GM23338 (cell line): ENCODE measurements at regions not wholly inside any gene's neighbourhood (a gene's known extent, or its start where the extent isn't known, plus 50 kb on each side); places are given as distances from the start of the nearest gene placed in this dataset.

Source experiments
- ATAC-seq: fragments of 200-7000 bp; cut with Tn5 transposase; 3 replicates; pipeline ENCODE4 v1.9.1; 2020
- DNase-seq: peaks from one replicate; pipeline ENCODE4 v3.0.0-alpha.2; 2015; ENCODE audit warnings: low spot score
- H2AFZ ChIP-seq: fragments of 200-600 bp; sonication (generic); 2 replicates; pipeline ENCODE4 v1.8.0; 2016; ENCODE audit warnings: antibody characterized with exemption, mild to moderate bottlenecking, moderate library complexity
- H3F3A ChIP-seq: fragments of 200-600 bp; sonication (generic); replicated peaks from 2 replicates; pipeline ENCODE4 v1.8.0; 2017; ENCODE audit warnings: antibody characterized with exemption, mixed run types, low read depth
- H3K27ac ChIP-seq: fragments of 200-600 bp; sonication (generic); 2 replicates; pipeline ENCODE4 v1.6.1; 2016; ENCODE audit warnings: low read depth
- H3K27me3 ChIP-seq: fragments of 200-600 bp; sonication (generic); 2 replicates; pipeline ENCODE4 v1.8.0; 2016; ENCODE audit warnings: mild to moderate bottlenecking, mixed run types, moderate library complexity; ENCODE audit not compliant: insufficient read depth
- H3K36me3 ChIP-seq: fragments of 200-600 bp; sonication (generic); 2 replicates; pipeline ENCODE4 v1.8.0; 2016; ENCODE audit warnings: mild to moderate bottlenecking; ENCODE audit not compliant: insufficient read depth
- H3K4me1 ChIP-seq: fragments of 200-600 bp; sonication (generic); 2 replicates; pipeline ENCODE4 v1.8.0; 2016; ENCODE audit warnings: mild to moderate bottlenecking, moderate library complexity; ENCODE audit not compliant: insufficient read depth
- H3K4me2 ChIP-seq: fragments of 200-600 bp; sonication (generic); 2 replicates; pipeline ENCODE4 v1.7.1; 2017; ENCODE audit warnings: mixed run types
- H3K4me3 ChIP-seq: fragments of 200-600 bp; sonication (generic); 2 replicates; pipeline ENCODE4 v1.6.1; 2016; ENCODE audit warnings: mixed run types
- H3K79me2 ChIP-seq: fragments of 200-600 bp; sonication (generic); replicated peaks from 2 replicates; pipeline ENCODE4 v1.8.0; 2017; ENCODE audit warnings: mild to moderate bottlenecking; ENCODE audit not compliant: insufficient read depth
- H3K9me2 ChIP-seq: fragments of 200-600 bp; sonication (generic); 2 replicates; pipeline ENCODE4 v1.8.0; 2017; ENCODE audit not compliant: insufficient read depth
- H4K20me1 ChIP-seq: fragments of 200-600 bp; sonication (generic); replicated peaks from 2 replicates; pipeline ENCODE4 v1.8.0; 2017; ENCODE audit warnings: mild to moderate bottlenecking; ENCODE audit not compliant: insufficient read depth
- H3K27ac Mint-ChIP-seq: 2 replicates; pipeline ENCODE4 v1.8.0; 2020; ENCODE audit warnings: inconsistent platforms, mild to moderate bottlenecking, moderate library complexity, mixed read lengths
- H3K27me3 Mint-ChIP-seq: 3 replicates; pipeline ENCODE4 v1.8.0; 2022; ENCODE audit warnings: low read depth, mild to moderate bottlenecking, moderate library complexity, mixed read lengths, inconsistent platforms; ENCODE audit not compliant: insufficient read depth, poor library complexity
- H3K36me3 Mint-ChIP-seq: 3 replicates; pipeline ENCODE4 v1.8.0; 2021; ENCODE audit warnings: low read depth, mild to moderate bottlenecking, inconsistent platforms, moderate library complexity, mixed read lengths
- H3K4me1 Mint-ChIP-seq: 3 replicates; pipeline ENCODE4 v1.8.0; 2020; ENCODE audit warnings: mild to moderate bottlenecking, inconsistent platforms, mixed read lengths
- H3K4me3 Mint-ChIP-seq: 3 replicates; pipeline ENCODE4 v1.8.0; 2021; ENCODE audit warnings: moderate library complexity, mild to moderate bottlenecking, inconsistent platforms, mixed read lengths
- H3K9me3 Mint-ChIP-seq: 3 replicates; pipeline ENCODE4 v1.8.0; 2020; ENCODE audit warnings: moderate library complexity, mild to moderate bottlenecking, inconsistent platforms, mixed read lengths
- CREB1 ChIP-seq: fragments of 250-450 bp; sonication (Bioruptor Pico); IDR thresholded peaks from 2 replicates; pipeline ENCODE4 v1.5.0; 2020; ENCODE audit warnings: low read depth, mild to moderate bottlenecking, moderate library complexity
- CTCF ChIP-seq, 2 experiments: fragments of 200-600 bp in 1 of 2; sonication (generic) in 1 of 2; conservative IDR thresholded peaks; 2 replicates each; pipeline versions ENCODE4 v1.5.1 to v1.6.1; 2016 to 2017; ENCODE audit warnings: antibody characterized with exemption in 2 of 2, low read depth in 2 of 2, mild to moderate bottlenecking in 2 of 2, moderate library complexity in 1 of 2
- ETS1 ChIP-seq: IDR thresholded peaks from 2 replicates; pipeline ENCODE4 v1.6.1; 2016; ENCODE audit warnings: antibody characterized with exemption
- EZH2 ChIP-seq: fragments of 200-600 bp; sonication (generic); IDR thresholded peaks from one replicate; pipeline ENCODE4 v1.8.0; 2017; ENCODE audit warnings: antibody characterized with exemption, mild to moderate bottlenecking, low read depth; ENCODE audit not compliant: unreplicated experiment
- EZH2phosphoT487 ChIP-seq: fragments of 200-600 bp; sonication (generic); IDR thresholded peaks from one replicate; pipeline ENCODE4 v1.8.1; 2018; ENCODE audit warnings: antibody characterized with exemption; ENCODE audit not compliant: unreplicated experiment
- JUNB ChIP-seq: IDR thresholded peaks from one replicate; pipeline ENCODE4 v1.6.1; 2016; ENCODE audit warnings: antibody characterized with exemption; ENCODE audit not compliant: unreplicated experiment
- NANOG ChIP-seq: IDR thresholded peaks from 2 replicates; pipeline ENCODE4 v1.6.1; 2016; ENCODE audit warnings: antibody characterized with exemption, borderline replicate concordance
- POLR2AphosphoS5 ChIP-seq: IDR thresholded peaks from 2 replicates; pipeline ENCODE4 v1.6.1; 2016; ENCODE audit warnings: antibody characterized with exemption, low read depth
- STAT1 ChIP-seq: IDR thresholded peaks from one replicate; pipeline ENCODE4 v1.6.1; 2016; ENCODE audit warnings: antibody characterized with exemption; ENCODE audit not compliant: unreplicated experiment
- ZNF114 ChIP-seq: fragments of 250-450 bp; sonication (Bioruptor Pico); IDR thresholded peaks from 2 replicates; pipeline ENCODE4 v1.5.0; 2020; ENCODE audit warnings: mild to moderate bottlenecking, moderate library complexity
- ZNF331 ChIP-seq: fragments of 250-450 bp; sonication (Bioruptor Pico); IDR thresholded peaks from 2 replicates; pipeline ENCODE4 v1.5.0; 2020; ENCODE audit warnings: low read depth, mild to moderate bottlenecking, moderate library complexity
- ZNF462 ChIP-seq: fragments of 250-450 bp; sonication (Bioruptor Pico); IDR thresholded peaks from 2 replicates; pipeline ENCODE4 v1.5.0; 2020; ENCODE audit warnings: mild to moderate bottlenecking, moderate library complexity
- TF ChIP-seq, protein P1 (sequence below): IDR thresholded peaks from one replicate; pipeline ENCODE4 v1.6.1; 2018; ENCODE audit warnings: antibody characterized with exemption; ENCODE audit not compliant: unreplicated experiment

- DNase-seq (no peak), ATAC-seq (no peak)
- no peak overlapping the region for H3K4me3 Mint-ChIP-seq
- no peak overlapping the region for H3K4me2 ChIP-seq
- H3K36me3 Mint-ChIP-seq, result no peaks in the 10 kb centered on the region
- H3K27me3 ChIP-seq, result no peaks in the 10 kb centered on the region
- peaks cover 12% of the 10 kb centered on the region for H3K27me3 Mint-ChIP-seq
- H3K27ac ChIP-seq, result no peak overlapping the region
- no peaks in the 10 kb centered on the region for H3K79me2 ChIP-seq
- H3K4me3 ChIP-seq, result no peak overlapping the region
- peaks cover 20% of the 10 kb centered on the region for H3K4me1 Mint-ChIP-seq
- no peak overlapping the region for H3K27ac Mint-ChIP-seq
- no peaks in the 10 kb centered on the region for H3K9me2 ChIP-seq
- no peak overlapping the region for H2AFZ ChIP-seq
- H3F3A ChIP-seq, result no peaks in the 10 kb centered on the region
- no peaks in the 10 kb centered on the region for H3K36me3 ChIP-seq
- H3K9me3 Mint-ChIP-seq, result no peaks in the 10 kb centered on the region
- H3K4me1 ChIP-seq, result 0 out of 2 replicates have a peak, but pooled peaks cover 4% of the 10 kb centered on the region
- no peak for TF ChIP-seq ETS1
- no peak for TF ChIP-seq NANOG
- TF ChIP-seq STAT1, result no peak
- TF ChIP-seq EZH2phosphoT487, result no peak
- TF ChIP-seq EZH2, result no peak
- no peak for TF ChIP-seq CREB1 (CRISPR knock-in tag)
- no peak for TF ChIP-seq POLR2AphosphoS5
- no peak for TF ChIP-seq JUNB
- no peak for TF ChIP-seq ZNF331
- TF ChIP-seq, protein P1, sequence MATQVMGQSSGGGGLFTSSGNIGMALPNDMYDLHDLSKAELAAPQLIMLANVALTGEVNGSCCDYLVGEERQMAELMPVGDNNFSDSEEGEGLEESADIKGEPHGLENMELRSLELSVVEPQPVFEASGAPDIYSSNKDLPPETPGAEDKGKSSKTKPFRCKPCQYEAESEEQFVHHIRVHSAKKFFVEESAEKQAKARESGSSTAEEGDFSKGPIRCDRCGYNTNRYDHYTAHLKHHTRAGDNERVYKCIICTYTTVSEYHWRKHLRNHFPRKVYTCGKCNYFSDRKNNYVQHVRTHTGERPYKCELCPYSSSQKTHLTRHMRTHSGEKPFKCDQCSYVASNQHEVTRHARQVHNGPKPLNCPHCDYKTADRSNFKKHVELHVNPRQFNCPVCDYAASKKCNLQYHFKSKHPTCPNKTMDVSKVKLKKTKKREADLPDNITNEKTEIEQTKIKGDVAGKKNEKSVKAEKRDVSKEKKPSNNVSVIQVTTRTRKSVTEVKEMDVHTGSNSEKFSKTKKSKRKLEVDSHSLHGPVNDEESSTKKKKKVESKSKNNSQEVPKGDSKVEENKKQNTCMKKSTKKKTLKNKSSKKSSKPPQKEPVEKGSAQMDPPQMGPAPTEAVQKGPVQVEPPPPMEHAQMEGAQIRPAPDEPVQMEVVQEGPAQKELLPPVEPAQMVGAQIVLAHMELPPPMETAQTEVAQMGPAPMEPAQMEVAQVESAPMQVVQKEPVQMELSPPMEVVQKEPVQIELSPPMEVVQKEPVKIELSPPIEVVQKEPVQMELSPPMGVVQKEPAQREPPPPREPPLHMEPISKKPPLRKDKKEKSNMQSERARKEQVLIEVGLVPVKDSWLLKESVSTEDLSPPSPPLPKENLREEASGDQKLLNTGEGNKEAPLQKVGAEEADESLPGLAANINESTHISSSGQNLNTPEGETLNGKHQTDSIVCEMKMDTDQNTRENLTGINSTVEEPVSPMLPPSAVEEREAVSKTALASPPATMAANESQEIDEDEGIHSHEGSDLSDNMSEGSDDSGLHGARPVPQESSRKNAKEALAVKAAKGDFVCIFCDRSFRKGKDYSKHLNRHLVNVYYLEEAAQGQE, result no peak
- TF ChIP-seq CTCF (conservative IDR thresholded peaks at IDR 0.05; ENCODE audit: low read depth in 2 of 2), result no peak
- no peak for TF ChIP-seq ZNF462
- TF ChIP-seq ZNF114 (CRISPR knock-in tag), result no peak
- H4K20me1 ChIP-seq, result no peaks in the 10 kb centered on the region
Observed at GRCh38 chr15:31970007-31970406, 60.3 kb upstream of the CHRNA7 start.
